OCI-LY7 (cell line): ENCODE measurements at regions not wholly inside any gene's neighbourhood (a gene's known extent, or its start where the extent isn't known, plus 50 kb on each side); places are given as distances from the start of the nearest gene placed in this dataset.

Experiments used
- BruUV-seq: library from RNA; stranded (reverse); fragments of 400-500 nt; replicated peaks from 2 replicates; lab custom pipeline; 2021; lab: Mats Ljungman, UMichigan
- CTCF ChIA-PET: fragments of 300-600 bp; sonication (Branson Sonifier 250); formaldehyde crosslinking; loops from one replicate; lab custom pipeline; 2022; ENCODE audit warnings: antibody characterized with exemption; ENCODE audit not compliant: unreplicated experiment; lab: Charles Lee
- POLR2A ChIA-PET: fragments of 300-600 bp; sonication (Branson Sonifier 250); formaldehyde crosslinking; loops from one replicate; lab custom pipeline; 2022; ENCODE audit warnings: antibody characterized with exemption; lab: Charles Lee
- DNase-seq: peaks from one replicate; pipeline ENCODE4 v3.0.0-alpha.2; 2015; ENCODE audit warnings: low spot score
- H2AFZ ChIP-seq: fragments of 200-600 bp; sonication (generic), shearing (Covaris generic); 2 replicates; pipeline ENCODE4 v1.6.1; 2014; ENCODE audit warnings: mild to moderate bottlenecking, antibody characterized with exemption, low read length, moderate library complexity
- H3K27ac ChIP-seq: fragments of 200-600 bp; sonication (generic); 2 replicates; pipeline ENCODE4 v1.5.1; 2014; ENCODE audit warnings: mixed run types, low read depth, mild to moderate bottlenecking, moderate library complexity, low read length, inconsistent platforms; ENCODE audit not compliant: poor library complexity, severe bottlenecking
- H3K36me3 ChIP-seq: fragments of 200-600 bp; sonication (generic); 2 replicates; pipeline ENCODE4 v1.6.1; 2014; ENCODE audit warnings: mild to moderate bottlenecking, antibody characterized with exemption, low read length, moderate library complexity, mixed read lengths; ENCODE audit not compliant: insufficient read depth
- H3K4me1 ChIP-seq: fragments of 200-600 bp; sonication (generic); 2 replicates; pipeline ENCODE4 v1.5.1; 2014; ENCODE audit warnings: mild to moderate bottlenecking, low read length; ENCODE audit not compliant: insufficient read depth, poor library complexity, severe bottlenecking
- H3K4me2 ChIP-seq: fragments of 200-600 bp; sonication (generic); 2 replicates; pipeline ENCODE4 v1.6.1; 2014; ENCODE audit warnings: mild to moderate bottlenecking, low read length
- H3K4me3 ChIP-seq: fragments of 200-600 bp; sonication (generic); 2 replicates; pipeline ENCODE4 v1.5.1; 2014; ENCODE audit warnings: mild to moderate bottlenecking, low read depth, low read length; ENCODE audit not compliant: poor library complexity, severe bottlenecking
- H3K79me2 ChIP-seq: fragments of 200-600 bp; sonication (generic); 2 replicates; pipeline ENCODE4 v1.6.1; 2016; ENCODE audit warnings: low read depth, mild to moderate bottlenecking, low read length, moderate library complexity, mixed read lengths; ENCODE audit not compliant: insufficient read depth
- H3K9me2 ChIP-seq: fragments of 200-600 bp; sonication (generic); 2 replicates; pipeline ENCODE4 v1.6.1; 2016; ENCODE audit warnings: mild to moderate bottlenecking, low read length, mixed read lengths; ENCODE audit not compliant: insufficient read depth
- H3K9me3 ChIP-seq: fragments of 200-600 bp; sonication (generic); 2 replicates; pipeline ENCODE4 v1.6.1; 2014; ENCODE audit warnings: mild to moderate bottlenecking, mixed run types, low read length, mixed read lengths
- H4K20me1 ChIP-seq: fragments of 200-600 bp; sonication (generic); 2 replicates; pipeline ENCODE4 v1.6.1; 2014; ENCODE audit warnings: mild to moderate bottlenecking, antibody characterized with exemption, low read length, moderate library complexity, mixed read lengths; ENCODE audit not compliant: insufficient read depth
- CTCF ChIP-seq: fragments of 200-600 bp; sonication (generic); conservative IDR thresholded peaks from 2 replicates; pipeline ENCODE4 v1.5.1; 2014; ENCODE audit warnings: mild to moderate bottlenecking, antibody characterized with exemption, low read length, moderate library complexity, mixed read lengths
- EZH2phosphoT487 ChIP-seq: fragments of 200-600 bp; sonication (generic); IDR thresholded peaks from 2 replicates; pipeline ENCODE4 v1.6.1; 2018; ENCODE audit warnings: low read depth, borderline replicate concordance, mild to moderate bottlenecking, mixed run types, antibody characterized with exemption, low read length, moderate library complexity, mixed read lengths
- intact Hi-C: fragments of 100-400 bp; cut with micrococcal nuclease; formaldehyde crosslinking; loops from one replicate; pipeline ENCODE4 v1.10.0; 2022; ENCODE audit not compliant: unreplicated experiment

DNA sequence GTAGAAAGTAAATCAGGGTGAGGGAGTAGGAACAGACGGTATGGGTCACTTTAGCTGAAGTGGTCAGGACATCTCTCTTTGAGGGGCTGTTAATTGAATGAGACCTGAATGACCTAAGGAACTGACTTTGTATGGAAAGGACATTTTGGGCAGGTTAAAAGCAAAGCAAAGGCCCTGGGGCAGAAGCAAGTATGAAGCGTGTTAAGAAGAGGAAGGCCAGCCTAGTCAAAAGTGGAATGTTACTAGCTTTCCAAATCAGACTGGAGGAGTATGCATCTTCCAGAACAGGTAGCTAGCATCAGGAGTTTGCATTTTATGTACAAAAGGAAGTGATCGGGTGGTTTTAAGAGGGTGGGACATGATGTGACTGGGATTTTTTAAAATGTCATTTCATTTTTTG lies 70.9 kb upstream of the PCGF5 start:
- Histone ChIP-seq H2AFZ (no peak overlapping the region), H4K20me1 (no peaks in the 10 kb centered on the region), H3K4me2 (no peak overlapping the region), H3K79me2 (no peaks in the 10 kb centered on the region), H3K36me3 (no peaks in the 10 kb centered on the region), H3K4me1 (no peaks in the 10 kb centered on the region), H3K9me2 (no peaks in the 10 kb centered on the region), H3K4me3 (no peak overlapping the region), H3K27ac (no peak overlapping the region), H3K9me3 (no peaks in the 10 kb centered on the region)
- TF ChIP-seq CTCF (no peak), EZH2phosphoT487 (no peak)
- CTCF ChIA-PET = no interaction called here
- BruUV-seq = no TSS peak
- POLR2A ChIA-PET = interaction anchor here (0.6 kb wide), 2 partner anchors 37 to 473 kb away, joined by 4 read pairs; no protein-coding TSS in a partner anchor
- no peak for DNase-seq
- intact Hi-C loops = no loop called here

DNA sequence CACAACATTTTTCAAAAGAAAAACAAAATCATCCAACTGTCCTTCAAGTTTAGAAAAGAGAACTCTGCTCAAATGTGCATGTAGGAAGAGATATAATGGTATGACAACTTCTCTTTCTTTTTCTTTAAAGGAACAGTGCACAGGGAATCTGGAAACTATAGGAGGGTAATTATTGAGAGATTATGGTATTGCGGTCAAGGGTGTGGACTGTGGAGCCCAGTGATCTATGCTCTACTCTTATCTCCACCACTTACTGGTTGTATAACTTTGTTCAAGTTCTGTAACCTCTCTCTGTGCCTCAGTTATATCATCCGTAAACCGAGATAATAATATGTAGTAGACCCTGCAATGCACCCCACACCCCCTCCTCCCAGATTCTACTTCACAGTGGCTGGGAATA lies 69.8 kb upstream of the PCGF5 start:
- DNase-seq = no peak
- H3K4me3 ChIP-seq = no peak overlapping the region
- no peaks in the 10 kb centered on the region for H3K9me3 ChIP-seq
- no peaks in the 10 kb centered on the region for H3K36me3 ChIP-seq
- no peak for TF ChIP-seq CTCF
- no peak for TF ChIP-seq EZH2phosphoT487
- no peak overlapping the region for H3K27ac ChIP-seq
- ChIA-PET POLR2A (no interaction called here), CTCF (no interaction called here)
- intact Hi-C loops = no loop called here
- H3K4me2 ChIP-seq = no peak overlapping the region
- H4K20me1 ChIP-seq = no peaks in the 10 kb centered on the region
- H3K79me2 ChIP-seq = no peaks in the 10 kb centered on the region
- no peaks in the 10 kb centered on the region for H3K4me1 ChIP-seq
- H2AFZ ChIP-seq = no peak overlapping the region
- no peaks in the 10 kb centered on the region for H3K9me2 ChIP-seq
- no TSS peak for BruUV-seq

GRCh38 chr10:91153508-91153907 lies 67.0 kb upstream of the PCGF5 start:
- H3K27ac ChIP-seq = no peak overlapping the region
- CTCF ChIA-PET = no interaction called here
- H3K4me1 ChIP-seq = no peaks in the 10 kb centered on the region
- DNase-seq = no peak
- H3K9me2 ChIP-seq = no peaks in the 10 kb centered on the region
- no peaks in the 10 kb centered on the region for H4K20me1 ChIP-seq
- H3K79me2 ChIP-seq = no peaks in the 10 kb centered on the region
- no peaks in the 10 kb centered on the region for H3K9me3 ChIP-seq
- TF ChIP-seq EZH2phosphoT487 = no peak
- TF ChIP-seq CTCF = no peak
- no TSS peak for BruUV-seq
- no peaks in the 10 kb centered on the region for H3K36me3 ChIP-seq
- no peak overlapping the region for H3K4me2 ChIP-seq
- H2AFZ ChIP-seq = no peak overlapping the region
- intact Hi-C loops = no loop called here
- H3K4me3 ChIP-seq = no peak overlapping the region
- POLR2A ChIA-PET = interaction anchor here (0.8 kb wide), 1 partner anchor 33 kb away, joined by 3 read pairs; no protein-coding TSS in a partner anchor
